ENCODE measurements at regions not wholly inside any gene's neighbourhood (a gene's known extent, or its start where the extent isn't known, plus 50 kb on each side); places are given as distances from the start of the nearest gene placed in this dataset.

GRCh38 chr4:180391613-180392012 lies 1851.6 kb upstream of the TENM3 start:
- H3K4me3 ChIP-seq (ENCODE audit: low read depth, low read length): no peak overlapping the region
- no peak for TF ChIP-seq CTCF (IDR thresholded peaks at IDR 0.05; ENCODE audit: low read depth, low read length)
- H3K27me3 ChIP-seq (ENCODE audit: insufficient read depth, low read depth, severe bottlenecking): no peaks in the 10 kb centered on the region
- no peak overlapping the region for H3K27ac ChIP-seq
- H3K9me3 ChIP-seq (ENCODE audit: severe bottlenecking): no peaks in the 10 kb centered on the region
- no peaks in the 10 kb centered on the region for H3K36me3 ChIP-seq
- no peak for DNase-seq

GRCh38 chr4:180394312-180394711 lies 1848.9 kb upstream of the TENM3 start:
- no peak overlapping the region for H3K4me3 ChIP-seq (ENCODE audit: low read depth, low read length)
- no peak overlapping the region for H3K27ac ChIP-seq
- no peak for DNase-seq
- TF ChIP-seq CTCF (IDR thresholded peaks at IDR 0.05; ENCODE audit: low read depth, low read length): no peak
- H3K9me3 ChIP-seq (ENCODE audit: severe bottlenecking): no peaks in the 10 kb centered on the region
- H3K36me3 ChIP-seq: no peaks in the 10 kb centered on the region
- H3K27me3 ChIP-seq (ENCODE audit: insufficient read depth, low read depth, severe bottlenecking): no peaks in the 10 kb centered on the region

- no peak for DNase-seq
- no peaks in the 10 kb centered on the region for H3K9me3 ChIP-seq (ENCODE audit: severe bottlenecking)
- no peak overlapping the region for H3K27ac ChIP-seq
- no peaks in the 10 kb centered on the region for H3K36me3 ChIP-seq
- no peaks in the 10 kb centered on the region for H3K27me3 ChIP-seq (ENCODE audit: insufficient read depth, low read depth, severe bottlenecking)
- no peak for TF ChIP-seq CTCF (IDR thresholded peaks at IDR 0.05; ENCODE audit: low read depth, low read length)
- H3K4me3 ChIP-seq (ENCODE audit: low read depth, low read length): no peak overlapping the region
Observed at GRCh38 chr4:180394730-180395129, 1848.5 kb upstream of the TENM3 start.

- H3K27ac ChIP-seq: no peak overlapping the region
- no peak overlapping the region for H3K4me3 ChIP-seq (ENCODE audit: low read depth, low read length)
- TF ChIP-seq CTCF (IDR thresholded peaks at IDR 0.05; ENCODE audit: low read depth, low read length): no peak
- H3K27me3 ChIP-seq (ENCODE audit: insufficient read depth, low read depth, severe bottlenecking): no peaks in the 10 kb centered on the region
- no peaks in the 10 kb centered on the region for H3K36me3 ChIP-seq
- DNase-seq: no peak
- H3K9me3 ChIP-seq (ENCODE audit: severe bottlenecking): no peaks in the 10 kb centered on the region
Observed at GRCh38 chr4:180398564-180398963, 1844.6 kb upstream of the TENM3 start.

- no peak overlapping the region for H3K27ac ChIP-seq
- no peaks in the 10 kb centered on the region for H3K27me3 ChIP-seq (ENCODE audit: insufficient read depth, low read depth, severe bottlenecking)
- no peak overlapping the region for H3K4me3 ChIP-seq (ENCODE audit: low read depth, low read length)
- H3K36me3 ChIP-seq: no peaks in the 10 kb centered on the region
- DNase-seq: no peak
- TF ChIP-seq CTCF (IDR thresholded peaks at IDR 0.05; ENCODE audit: low read depth, low read length): no peak
- no peaks in the 10 kb centered on the region for H3K9me3 ChIP-seq (ENCODE audit: severe bottlenecking)
Observed at GRCh38 chr4:180407275-180407885, 1835.8 kb upstream of the TENM3 start.
